ENCODE measurements at regions not wholly inside any gene's neighbourhood (a gene's known extent, or its start where the extent isn't known, plus 50 kb on each side); places are given as distances from the start of the nearest gene placed in this dataset.

DNA sequence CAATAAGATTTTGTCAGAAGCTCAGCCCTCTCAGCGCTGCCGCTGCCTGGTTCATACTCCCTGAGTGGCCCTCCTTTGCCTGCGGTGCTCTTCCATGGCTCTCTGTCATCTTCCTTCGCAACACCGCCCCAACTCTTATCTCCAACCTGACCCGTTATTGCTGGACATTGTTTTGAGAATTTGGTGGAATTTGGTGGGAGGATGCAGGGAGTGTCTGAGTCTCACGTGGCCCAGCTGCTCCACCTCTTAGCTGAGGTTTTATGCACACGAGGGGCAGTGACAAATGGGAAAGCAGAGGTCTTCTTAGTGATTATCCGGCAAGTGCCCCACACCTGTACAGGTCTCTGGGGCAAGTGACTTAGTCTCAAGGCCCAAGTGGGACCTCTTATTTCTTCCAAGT lies 97.5 kb upstream of the RPH3A start:
- TF ChIP-seq, protein P1, sequence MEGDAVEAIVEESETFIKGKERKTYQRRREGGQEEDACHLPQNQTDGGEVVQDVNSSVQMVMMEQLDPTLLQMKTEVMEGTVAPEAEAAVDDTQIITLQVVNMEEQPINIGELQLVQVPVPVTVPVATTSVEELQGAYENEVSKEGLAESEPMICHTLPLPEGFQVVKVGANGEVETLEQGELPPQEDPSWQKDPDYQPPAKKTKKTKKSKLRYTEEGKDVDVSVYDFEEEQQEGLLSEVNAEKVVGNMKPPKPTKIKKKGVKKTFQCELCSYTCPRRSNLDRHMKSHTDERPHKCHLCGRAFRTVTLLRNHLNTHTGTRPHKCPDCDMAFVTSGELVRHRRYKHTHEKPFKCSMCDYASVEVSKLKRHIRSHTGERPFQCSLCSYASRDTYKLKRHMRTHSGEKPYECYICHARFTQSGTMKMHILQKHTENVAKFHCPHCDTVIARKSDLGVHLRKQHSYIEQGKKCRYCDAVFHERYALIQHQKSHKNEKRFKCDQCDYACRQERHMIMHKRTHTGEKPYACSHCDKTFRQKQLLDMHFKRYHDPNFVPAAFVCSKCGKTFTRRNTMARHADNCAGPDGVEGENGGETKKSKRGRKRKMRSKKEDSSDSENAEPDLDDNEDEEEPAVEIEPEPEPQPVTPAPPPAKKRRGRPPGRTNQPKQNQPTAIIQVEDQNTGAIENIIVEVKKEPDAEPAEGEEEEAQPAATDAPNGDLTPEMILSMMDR (IDR thresholded peaks at IDR 0.05): no peak
- TF ChIP-seq POLR2A (IDR thresholded peaks at IDR 0.05): no peak

Data from adrenal gland (tissue), 5 donors.